Heart right ventricle (tissue), 16 donors: ENCODE measurements at regions not wholly inside any gene's neighbourhood (a gene's known extent, or its start where the extent isn't known, plus 50 kb on each side); places are given as distances from the start of the nearest gene placed in this dataset.

Experiments
- ATAC-seq, 8 donors: fragments of 200-7000 bp; cut with Tn5 transposase; one replicate each; pipeline ENCODE4 v1.9.1; 2020; ENCODE audit warnings: mild to moderate bottlenecking in 8 of 8, moderate library complexity in 8 of 8, moderate number of reproducible peaks in 1 of 8
- DNase-seq, 2 donors: peaks; one replicate each; pipeline ENCODE4 v3.0.0-alpha.2; 2020
- H3K27ac ChIP-seq, 10 donors: fragments of 200-600 bp; sonication (generic) in 2 of 10; one replicate each; pipeline versions ENCODE4 v1.5.0 to v1.8.0; 2020 to 2022; ENCODE audit warnings: mild to moderate bottlenecking in 3 of 10
- H3K27me3 ChIP-seq, 7 donors: fragments of 200-600 bp; one replicate each; pipeline ENCODE4 v1.8.0; 2021 to 2022; ENCODE audit warnings: mild to moderate bottlenecking in 2 of 7
- H3K36me3 ChIP-seq, 9 donors: fragments of 200-600 bp; sonication (generic) in 1 of 9; one replicate each; pipeline versions ENCODE4 v1.5.0 to v1.8.0; 2020 to 2022; ENCODE audit warnings: mild to moderate bottlenecking in 2 of 9
- H3K4me1 ChIP-seq, 9 donors: fragments of 200-600 bp; sonication (generic) in 1 of 9; one replicate each; pipeline versions ENCODE4 v1.5.0 to v1.8.0; 2020 to 2022; ENCODE audit warnings: mild to moderate bottlenecking in 4 of 9
- H3K4me3 ChIP-seq, 10 donors: fragments of 200-600 bp; sonication (generic) in 2 of 10; one replicate each; pipeline versions ENCODE4 v1.5.0 to v1.8.0; 2020 to 2022; ENCODE audit warnings: mild to moderate bottlenecking in 7 of 10, moderate library complexity in 2 of 10
- H3K9me3 ChIP-seq, 11 donors: fragments of 200-600 bp in 10 of 11; sonication (generic) in 2 of 11; one replicate each; pipeline versions ENCODE4 v1.5.0 to v1.8.0; 2013 to 2022; ENCODE audit warnings: mild to moderate bottlenecking in 2 of 11, control low read depth in 1 of 11, moderate library complexity in 1 of 11
- CTCF ChIP-seq, 9 donors: fragments of 200-600 bp; sonication (generic) in 2 of 9; IDR thresholded peaks; one replicate each; pipeline versions ENCODE4 v1.5.0 to v1.8.0; 2021 to 2022; ENCODE audit warnings: antibody characterized with exemption in 9 of 9, mild to moderate bottlenecking in 5 of 9, moderate library complexity in 1 of 9
- WGBS, 2 donors: extraction: QIAGEN DNeasy Blood & Tissue Kit; methylation state at CpG; one replicate each; pipeline ENCODE4 v1.1.7; 2013; ENCODE audit warnings: inconsistent platforms in 1 of 2; 5-methylcytosine and 5-hydroxymethylcytosine counted together
- intact Hi-C, 10 donors: fragments of 100-400 bp; cut with DNase I; formaldehyde crosslinking; loops; one replicate each; pipeline versions ENCODE4 v1.11.1 to v1.14.2; 2022
- donor health status: Arrhythmogenic right ventricular cardiomyopathy.
- donor health status: ischemic (EF 13 %, LVEDD 7.1; RV severe dilation, severe dysfunction).
- donor health status: healthy with polysubstance abuse.
- donor health status: DM: no; HTN: yes; CAD: no.
- donor health status: DM: no; HTN: no; CAD: no.
- donor health status: ischemic (EF 25% LVEDD 6.9; RV normal size, moderate dysfunction).
- donor health status: ischemic (EF 25% LVEDD 5.7; RV mildly dilated, moderate dysfunction).
- donor health status: healthy.
- donor health status: DM: yes; HTN: yes; CAD: no.
- donor health status: Ischemic cardiomyopathy.
- donor health status: ischemic (EF 35%, LVEDD 5.7; RV mildly dilated, moderate dysfunction).
- donor health status: nonischemic (EF 11% LVEDD 7.7; RV severe dilation, severe dysfunction).
- donor health status: DM: yes; HTN: yes; CAD: no.
- donor health status: PGD.
- donor health status: ischemic (EF 29% LVEDD 5.4; RV normal size, mild dysfunction).
- donor health status: nonischemic (EF 23%, LVEDD 6.1; RV moderate dilation, normal function).

- Histone ChIP-seq H3K4me1 (no peaks in the 10 kb centered on the region), H3K9me3 (peaks cover 0 to 6% (median 0%) of the 10 kb centered on the region in 11 donors), H3K36me3 (no peaks in the 10 kb centered on the region), H3K27me3 (peaks cover 0 to 79% (median 49%) of the 10 kb centered on the region in 7 donors), H3K27ac (no peak overlapping the region), H3K4me3 (no peak overlapping the region)
- ATAC-seq (no peak), DNase-seq (no peak)
- 71 to 74% methylated on average over 7 of the region's 7 CpGs for WGBS, 2 donors
- intact Hi-C loops: no loop called here
- TF ChIP-seq CTCF (IDR thresholded peaks at IDR 0.05): no peak
Measured at GRCh38 chr5:176173647-176174046, 64.6 kb upstream of the SIMC1 start.

- H3K27ac ChIP-seq: no peak overlapping the region
- intact Hi-C loops: no loop called here
Measured at GRCh38 chr5:176174345-176175025, 63.7 kb upstream of the SIMC1 start.

DNA sequence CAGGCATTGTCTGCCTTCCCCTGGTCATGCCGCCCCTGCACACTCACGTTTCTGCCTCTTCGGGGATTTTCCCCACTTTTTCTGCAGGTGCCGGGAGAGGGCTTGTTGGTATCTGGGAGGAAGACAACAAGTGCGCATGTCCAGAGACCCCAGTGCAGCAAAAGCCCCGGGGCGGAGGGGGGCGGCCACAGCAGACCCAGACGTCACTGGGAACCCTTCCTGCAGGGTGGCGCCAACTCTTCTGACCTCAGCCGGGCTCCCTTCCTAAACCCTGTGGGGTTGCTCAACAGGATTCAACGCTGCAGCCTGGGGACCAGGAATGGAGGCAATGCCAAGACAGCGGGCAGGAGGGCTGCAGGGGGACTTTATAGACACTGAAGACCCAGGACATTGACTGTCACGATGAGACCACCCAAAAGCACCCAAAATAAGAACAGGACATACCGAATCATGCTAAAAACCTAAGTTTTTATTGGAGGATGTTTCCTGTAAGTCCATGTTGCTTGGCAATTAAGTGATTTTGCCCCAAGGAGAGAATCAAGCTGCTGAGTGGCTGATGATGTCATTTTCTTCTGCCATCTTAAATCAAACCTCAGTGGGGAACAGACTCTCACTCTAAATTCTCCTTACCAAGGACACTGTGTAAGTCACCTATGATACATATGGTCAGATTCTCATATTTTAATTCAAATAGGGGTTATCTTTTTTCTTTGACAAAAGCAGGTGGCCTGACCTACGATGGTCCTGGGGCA, 62.9 kb upstream of the SIMC1 start:
- no peak for TF ChIP-seq CTCF (IDR thresholded peaks at IDR 0.05)
- Histone ChIP-seq H3K27me3 (peaks cover 0 to 79% (median 58%) of the 10 kb centered on the region in 7 donors), H3K36me3 (no peaks in the 10 kb centered on the region), H3K4me3 (no peak overlapping the region), H3K27ac (no peak overlapping the region), H3K9me3 (peaks cover 0 to 9% (median 0%) of the 10 kb centered on the region in 11 donors), H3K4me1 (no peaks in the 10 kb centered on the region)
- WGBS, 2 donors: 73 to 78% methylated on average over 16 of the region's 16 CpGs
- intact Hi-C loops: no loop called here
- DNase-seq (no peak), ATAC-seq (no peak)

More at GRCh38 chr5:176174345-176175025, 63.7 kb upstream of the SIMC1 start:
- H3K9me3 ChIP-seq: peaks cover 0 to 9% (median 0%) of the 10 kb centered on the region in 11 donors
- no peak overlapping the region for H3K4me3 ChIP-seq
- H3K36me3 ChIP-seq: no peaks in the 10 kb centered on the region
- no peak for DNase-seq
- 73 to 85% methylated on average over 8 of the region's 8 CpGs for WGBS, 2 donors
- H3K4me1 ChIP-seq: no peaks in the 10 kb centered on the region
- ATAC-seq: no peak
- no peak for TF ChIP-seq CTCF (IDR thresholded peaks at IDR 0.05)
- peaks cover 0 to 81% (median 50%) of the 10 kb centered on the region in 7 donors for H3K27me3 ChIP-seq

- H3K4me3 ChIP-seq: no peak overlapping the region
- no peaks in the 10 kb centered on the region for H3K36me3 ChIP-seq
- no peaks in the 10 kb centered on the region for H3K4me1 ChIP-seq
- peaks cover 0 to 87% (median 67%) of the 10 kb centered on the region in 7 donors for H3K27me3 ChIP-seq
- DNase-seq: no peak
- TF ChIP-seq CTCF (IDR thresholded peaks at IDR 0.05): no peak
- H3K27ac ChIP-seq: no peak overlapping the region
- intact Hi-C loops: no loop called here
- 71 to 77% methylated on average over 6 of the region's 6 CpGs for WGBS, 2 donors
- peaks cover 0 to 9% (median 0%) of the 10 kb centered on the region in 11 donors for H3K9me3 ChIP-seq
- no peak for ATAC-seq
Measured at GRCh38 chr5:176176231-176176630, 62.0 kb upstream of the SIMC1 start.
